ENCODE measurements at regions not wholly inside any gene's neighbourhood (a gene's known extent, or its start where the extent isn't known, plus 50 kb on each side); places are given as distances from the start of the nearest gene placed in this dataset.

- no peak for DNase-seq (ENCODE audit: low spot score)
- no peak overlapping the region for H2AFZ ChIP-seq (ENCODE audit: low read length)
- H3K4me1 ChIP-seq (ENCODE audit: insufficient read depth, low read length): peaks cover 38% of the 10 kb centered on the region
- POLR2A ChIA-PET: interaction anchor here (1.9 kb wide), 1 partner anchor 12 kb away, joined by 5 read pairs; no protein-coding TSS in a partner anchor
- 65% methylated on average over 2 of the region's 2 CpGs for WGBS (ENCODE audit: low lambda C conversion rate)
- no peak overlapping the region for H3K9ac ChIP-seq (ENCODE audit: insufficient read depth, low read depth, low read length)
- ATAC-seq: no peak
- TF ChIP-seq SOX13 (IDR thresholded peaks at IDR 0.05): no peak
- no peak for TF ChIP-seq SOX13 (CRISPR knock-in tag; conservative IDR thresholded peaks at IDR 0.05 in 1 of 2, IDR thresholded peaks at IDR 0.05 in 1 of 2)
- TF ChIP-seq ZNF281 (CRISPR knock-in tag; IDR thresholded peaks at IDR 0.05; ENCODE audit: borderline replicate concordance): no peak
- TF ChIP-seq MAFK (conservative IDR thresholded peaks at IDR 0.05 in 1 of 2, IDR thresholded peaks at IDR 0.05 in 1 of 2; ENCODE audit: low read length in 2 of 2): peak; percentile 38 to 44; a peak in 1 of 4 replicates
- peak; percentile 51; the same call in 1 of the 2 replicates for TF ChIP-seq MAFF (IDR thresholded peaks at IDR 0.05; ENCODE audit: low read depth, low read length)
- TF ChIP-seq ZNF850 (CRISPR knock-in tag; conservative IDR thresholded peaks at IDR 0.05): no peak
- no peak for TF ChIP-seq HNF1A (IDR thresholded peaks at IDR 0.05; ENCODE audit: low read depth)
- TF ChIP-seq HNF1A (CRISPR knock-in tag; IDR thresholded peaks at IDR 0.05; ENCODE audit: borderline replicate concordance): no peak
- no peak for TF ChIP-seq ZNF567 (CRISPR knock-in tag; IDR thresholded peaks at IDR 0.05; ENCODE audit: borderline replicate concordance)
- no peaks in the 10 kb centered on the region for H3K36me3 ChIP-seq (replicated peaks in 1 of 2; ENCODE audit: control insufficient read depth in 1 of 2, insufficient read depth in 2 of 2, low read length in 2 of 2)
- no peak overlapping the region for H3K4me3 ChIP-seq (replicated peaks in 1 of 3; ENCODE audit: insufficient read depth in 1 of 3, low read depth in 2 of 3, low read length in 3 of 3)
- no peaks in the 10 kb centered on the region for H3K9me3 ChIP-seq (ENCODE audit: low read length)
- no peak overlapping the region for H3K4me2 ChIP-seq (ENCODE audit: low read depth, low read length)
- intact Hi-C loops (cut with micrococcal nuclease; ENCODE audit: unreplicated experiment) (no loop called here), in situ Hi-C loops (cut with HindIII; ENCODE audit: extremely low pct_ligation_motif_present, low pct_unique_long_range_greater_than_20kb) (no loop called here)
- no peak for FAIRE-seq
- H4K20me1 ChIP-seq (ENCODE audit: insufficient read depth, low read length): no peaks in the 10 kb centered on the region
- H3K79me2 ChIP-seq (ENCODE audit: insufficient read depth, low read length): no peaks in the 10 kb centered on the region
- no peak overlapping the region for H3K27ac ChIP-seq (ENCODE audit: extremely low read length, insufficient read depth, low read length)
- CTCF ChIA-PET (ENCODE audit: low intra/inter-chr PET ratio, low total read pairs): no interaction called here
- no peaks in the 10 kb centered on the region for H3K27me3 ChIP-seq (ENCODE audit: control insufficient read depth in 1 of 2, insufficient read depth in 2 of 2, low read length in 2 of 2)
- no TSS peak for BruUV-seq (replicated peaks)
Observed at GRCh38 chr7:17620566-17620965, 319.7 kb downstream of the SNX13 start.

Data from HepG2 (cell line).